ENCODE measurements at regions not wholly inside any gene's neighbourhood (a gene's known extent, or its start where the extent isn't known, plus 50 kb on each side); places are given as distances from the start of the nearest gene placed in this dataset.

DNA sequence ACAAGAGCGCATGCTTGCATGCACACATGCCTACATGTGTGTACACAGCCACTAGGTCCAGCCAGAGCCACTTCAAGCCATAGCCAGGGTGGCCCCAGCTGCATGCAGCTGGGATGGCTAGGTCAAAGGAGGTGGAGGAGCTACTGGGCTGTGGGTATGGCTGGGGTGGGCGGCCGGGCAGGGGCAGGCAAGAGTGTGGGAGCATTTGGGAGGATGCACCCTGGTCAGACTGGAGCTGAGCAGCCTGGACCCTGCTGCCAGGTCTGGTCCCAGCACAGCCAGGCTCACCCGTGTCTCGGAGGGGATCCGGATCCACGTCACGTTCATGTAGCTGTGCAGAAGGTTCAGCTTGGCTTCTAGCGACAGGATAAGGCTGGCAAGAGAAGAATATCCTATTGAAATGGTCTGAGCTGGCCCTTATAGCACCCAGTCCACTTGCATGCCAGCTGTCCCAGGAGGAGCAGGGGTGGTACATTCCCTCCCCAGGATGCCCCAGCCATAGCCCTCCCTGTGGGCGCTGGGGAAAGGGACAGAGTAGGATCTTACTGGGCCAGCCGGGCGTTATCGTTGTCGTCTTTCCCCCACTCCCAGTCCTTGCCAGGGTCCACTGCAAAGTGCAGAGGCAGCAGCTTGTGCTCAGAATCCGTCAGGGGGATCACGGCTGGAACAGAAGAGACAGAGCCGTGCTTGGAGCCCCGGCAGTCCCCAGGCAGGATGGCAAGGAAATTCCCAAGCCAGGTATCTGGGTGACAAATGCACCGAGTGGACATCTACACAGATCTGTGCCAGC, 160.5 kb downstream of the KLF13 start:
- Mint-ChIP-seq H3K27ac (peak overlapping the region; percentile 32), H3K9me3 (ENCODE audit: insufficient read depth) (peaks cover 6% of the 10 kb centered on the region), H3K27me3 (peaks cover 14% of the 10 kb centered on the region), H3K4me3 (no peak overlapping the region), H3K4me1 (peaks cover 28% of the 10 kb centered on the region)
- TF ChIP-seq EZH2 (IDR thresholded peaks at IDR 0.05; ENCODE audit: borderline replicate concordance, insufficient read depth, low read depth, low read length, poor library complexity, severe bottlenecking), result no peak
- TF ChIP-seq, protein P1, sequence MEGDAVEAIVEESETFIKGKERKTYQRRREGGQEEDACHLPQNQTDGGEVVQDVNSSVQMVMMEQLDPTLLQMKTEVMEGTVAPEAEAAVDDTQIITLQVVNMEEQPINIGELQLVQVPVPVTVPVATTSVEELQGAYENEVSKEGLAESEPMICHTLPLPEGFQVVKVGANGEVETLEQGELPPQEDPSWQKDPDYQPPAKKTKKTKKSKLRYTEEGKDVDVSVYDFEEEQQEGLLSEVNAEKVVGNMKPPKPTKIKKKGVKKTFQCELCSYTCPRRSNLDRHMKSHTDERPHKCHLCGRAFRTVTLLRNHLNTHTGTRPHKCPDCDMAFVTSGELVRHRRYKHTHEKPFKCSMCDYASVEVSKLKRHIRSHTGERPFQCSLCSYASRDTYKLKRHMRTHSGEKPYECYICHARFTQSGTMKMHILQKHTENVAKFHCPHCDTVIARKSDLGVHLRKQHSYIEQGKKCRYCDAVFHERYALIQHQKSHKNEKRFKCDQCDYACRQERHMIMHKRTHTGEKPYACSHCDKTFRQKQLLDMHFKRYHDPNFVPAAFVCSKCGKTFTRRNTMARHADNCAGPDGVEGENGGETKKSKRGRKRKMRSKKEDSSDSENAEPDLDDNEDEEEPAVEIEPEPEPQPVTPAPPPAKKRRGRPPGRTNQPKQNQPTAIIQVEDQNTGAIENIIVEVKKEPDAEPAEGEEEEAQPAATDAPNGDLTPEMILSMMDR (IDR thresholded peaks at IDR 0.05), result no peak
- no peak for ATAC-seq (ENCODE audit: low read depth)
- Histone ChIP-seq H3K4me3 (ENCODE audit: control extremely low read depth in 1 of 5, extremely low read depth in 1 of 5, insufficient read depth in 1 of 5, low read depth in 2 of 5, low read length in 4 of 5) (no peak overlapping the region), H3K4me2 (replicated peaks; ENCODE audit: low read depth, low read length, poor library complexity, severe bottlenecking) (no peak overlapping the region), H3K36me3 (replicated peaks in 1 of 2; ENCODE audit: control extremely low read depth in 1 of 2, control insufficient read depth in 1 of 2, extremely low read depth in 1 of 2, insufficient read depth in 2 of 2, low read length in 1 of 2) (no peaks in the 10 kb centered on the region), H3K27ac (ENCODE audit: low read length in 2 of 2) (no peak overlapping the region), H3K9me3 (ENCODE audit: control extremely low read depth in 1 of 3, control insufficient read depth in 2 of 3, insufficient read depth in 1 of 3, low read length in 2 of 3) (peaks cover 0 to 17% (median 6%) of the 10 kb centered on the region in 3 donors), H4K20me1 (ENCODE audit: control insufficient read depth, insufficient read depth, low read length, poor library complexity, severe bottlenecking) (no peaks in the 10 kb centered on the region), H3K9ac (ENCODE audit: low read length) (no peak overlapping the region), H2AFZ (ENCODE audit: insufficient read depth, low read depth, low read length, poor library complexity, severe bottlenecking) (no peak overlapping the region), H3K4me1 (ENCODE audit: control insufficient read depth in 2 of 2, insufficient read depth in 2 of 2, low read length in 2 of 2) (peaks cover 17 to 32% of the 10 kb centered on the region in 2 donors), H3K27me3 (replicated peaks in 1 of 4; ENCODE audit: control extremely low read depth in 1 of 4, control insufficient read depth in 3 of 4, insufficient read depth in 4 of 4, low read length in 3 of 4) (peaks cover 0 to 24% (median 13%) of the 10 kb centered on the region in 4 experiments), H3K79me2 (ENCODE audit: control insufficient read depth, insufficient read depth, low read length) (no peaks in the 10 kb centered on the region)
- no peak for DNase-seq
- WGBS (ENCODE audit: insufficient coverage), result 95% methylated on average over 16 of the region's 19 CpGs
- POLR2A ChIA-PET, result interaction anchor here (0.6 to 3.0 kb wide), 3 partner anchors 48 to 272 kb away, joined by 5 to 14 read pairs (median 6); no protein-coding TSS in a partner anchor
- CTCF ChIA-PET, result interaction anchor here (0.6 to 6.3 kb wide), 25 partner anchors 12 to 825 kb away, joined by 3 to 326 read pairs (median 11); partner anchors contain the start of gene KLF13
- intact Hi-C loops (cut with micrococcal nuclease), result loop anchor here (5.0 kb wide), 2 partner anchors 140 to 225 kb away; no protein-coding TSS in a partner anchor

Data from B cell (primary cell).